Thyroid gland (tissue), 4 donors: ENCODE measurements at regions not wholly inside any gene's neighbourhood (a gene's known extent, or its start where the extent isn't known, plus 50 kb on each side); places are given as distances from the start of the nearest gene placed in this dataset.

ENCODE experiments used
- POLR2A ChIP-seq, 2 donors: fragments of 450-650 bp; IDR thresholded peaks; one replicate each; pipeline ENCODE4 v1.6.1; 2017; ENCODE audit warnings: antibody characterized with exemption in 2 of 2, mild to moderate bottlenecking in 2 of 2, moderate library complexity in 1 of 2
- TF ChIP-seq, protein P1 (sequence below), 6 experiments: fragments of 200-600 bp in 3 of 6; fragments of 450-650 bp in 3 of 6; sonication (generic) in 3 of 6; IDR thresholded peaks; one replicate each; pipeline ENCODE4 v1.5.1; 2016 to 2019; ENCODE audit warnings: antibody characterized with exemption in 6 of 6, mild to moderate bottlenecking in 2 of 6, inconsistent platforms in 1 of 6, moderate library complexity in 1 of 6

DNA sequence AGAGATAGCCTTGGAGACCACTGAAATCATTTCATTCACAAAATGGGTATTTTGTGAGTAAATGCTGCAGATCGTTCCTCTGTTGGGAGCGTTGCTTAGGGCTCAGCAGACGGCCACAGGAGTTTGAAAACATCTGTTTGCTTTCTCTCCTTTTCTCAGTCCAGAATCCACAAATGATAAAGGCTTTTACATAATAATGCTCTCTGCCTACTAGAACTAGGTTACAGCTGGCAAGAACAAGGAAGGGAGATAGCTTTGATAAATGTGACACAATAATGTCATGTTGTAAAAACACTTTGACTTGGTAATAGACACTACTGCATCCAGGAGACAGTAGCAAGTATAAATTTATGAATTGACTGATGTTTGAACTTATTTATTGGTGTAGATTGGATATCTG is 1072.4 kb upstream of the CDH6 start:
- TF ChIP-seq, protein P1, sequence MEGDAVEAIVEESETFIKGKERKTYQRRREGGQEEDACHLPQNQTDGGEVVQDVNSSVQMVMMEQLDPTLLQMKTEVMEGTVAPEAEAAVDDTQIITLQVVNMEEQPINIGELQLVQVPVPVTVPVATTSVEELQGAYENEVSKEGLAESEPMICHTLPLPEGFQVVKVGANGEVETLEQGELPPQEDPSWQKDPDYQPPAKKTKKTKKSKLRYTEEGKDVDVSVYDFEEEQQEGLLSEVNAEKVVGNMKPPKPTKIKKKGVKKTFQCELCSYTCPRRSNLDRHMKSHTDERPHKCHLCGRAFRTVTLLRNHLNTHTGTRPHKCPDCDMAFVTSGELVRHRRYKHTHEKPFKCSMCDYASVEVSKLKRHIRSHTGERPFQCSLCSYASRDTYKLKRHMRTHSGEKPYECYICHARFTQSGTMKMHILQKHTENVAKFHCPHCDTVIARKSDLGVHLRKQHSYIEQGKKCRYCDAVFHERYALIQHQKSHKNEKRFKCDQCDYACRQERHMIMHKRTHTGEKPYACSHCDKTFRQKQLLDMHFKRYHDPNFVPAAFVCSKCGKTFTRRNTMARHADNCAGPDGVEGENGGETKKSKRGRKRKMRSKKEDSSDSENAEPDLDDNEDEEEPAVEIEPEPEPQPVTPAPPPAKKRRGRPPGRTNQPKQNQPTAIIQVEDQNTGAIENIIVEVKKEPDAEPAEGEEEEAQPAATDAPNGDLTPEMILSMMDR (IDR thresholded peaks at IDR 0.05) = no peak
- no peak for TF ChIP-seq POLR2A (IDR thresholded peaks at IDR 0.05)
